K562 (cell line): ENCODE measurements at regions not wholly inside any gene's neighbourhood (a gene's known extent, or its start where the extent isn't known, plus 50 kb on each side); places are given as distances from the start of the nearest gene placed in this dataset.
"Not testable (repeated sequence)": the region's sequence is repeated elsewhere in the genome, so short reads cannot be mapped to it uniquely, and the experiment has no call there.

ENCODE experiments used
- C11orf30 ChIP-seq: fragments of 450-650 bp; IDR thresholded peaks from 2 replicates; pipeline ENCODE4 v1.6.1; 2016; ENCODE audit warnings: low read depth, mild to moderate bottlenecking
- CTCF ChIP-seq, 3 experiments: IDR thresholded peaks in 2 of 3; conservative IDR thresholded peaks in 1 of 3; 2 replicates each; pipeline ENCODE4 v1.5.1; 2011 to 2012; ENCODE audit warnings: low read length in 3 of 3, mild to moderate bottlenecking in 3 of 3, control low read depth in 2 of 3, improper control_type of control experiment in 1 of 3, inconsistent platforms in 1 of 3, low read depth in 1 of 3, mixed read lengths in 1 of 3, moderate library complexity in 1 of 3; ENCODE audit not compliant: insufficient read depth in 2 of 3
- ILK ChIP-seq: fragments of 450-650 bp; IDR thresholded peaks from 2 replicates; pipeline ENCODE4 v1.6.1; 2016; ENCODE audit warnings: missing genetic modification characterization, low read depth, mild to moderate bottlenecking, missing compliant biosample characterization, moderate library complexity, borderline replicate concordance
- SOX6 ChIP-seq: fragments of 450-650 bp; IDR thresholded peaks from 2 replicates; pipeline ENCODE4 v1.6.1; 2014; ENCODE audit warnings: mild to moderate bottlenecking
- TSHZ1 ChIP-seq: fragments of 250-450 bp; sonication (Bioruptor Pico); IDR thresholded peaks from 2 replicates; pipeline ENCODE4 v1.4.0; 2020; ENCODE audit warnings: mild to moderate bottlenecking, moderate library complexity

- TF ChIP-seq ILK (tag); TSHZ1 (CRISPR knock-in tag); SOX6; CTCF (IDR thresholded peaks at IDR 0.05 in 2 of 3, conservative IDR thresholded peaks at IDR 0.05 in 1 of 3; ENCODE audit: insufficient read depth in 2 of 3, low read depth in 1 of 3, low read length in 3 of 3); C11orf30: not testable (repeated sequence)
These were observed 79.8 kb upstream of the SMURF2 start for GRCh38 chr17:64741916-64742315.
